ENCODE measurements at regions not wholly inside any gene's neighbourhood (a gene's known extent, or its start where the extent isn't known, plus 50 kb on each side); places are given as distances from the start of the nearest gene placed in this dataset.

- H3K9ac ChIP-seq (ENCODE audit: low read depth, low read length, poor library complexity, severe bottlenecking), result peak overlapping the region; percentile 6
- peak overlapping the region; percentile 4 for H3K4me2 ChIP-seq (ENCODE audit: low read depth, low read length, poor library complexity, severe bottlenecking)
- H4K20me1 ChIP-seq (ENCODE audit: insufficient read depth, low read length, poor library complexity, severe bottlenecking), result no peaks in the 10 kb centered on the region
- H3K9me2 ChIP-seq (replicated peaks; ENCODE audit: low read depth, low read length), result no peaks in the 10 kb centered on the region
- H3K9me3 ChIP-seq (ENCODE audit: insufficient read depth, low read depth, low read length), result peaks cover 6% of the 10 kb centered on the region; the same call in 1 of the 2 replicates
- H3F3A ChIP-seq (ENCODE audit: low read depth), result no peaks in the 10 kb centered on the region
- H3K36me3 ChIP-seq (ENCODE audit: insufficient read depth, low read length), result no peaks in the 10 kb centered on the region
- no peaks in the 10 kb centered on the region for H3K27me3 ChIP-seq (ENCODE audit: insufficient read depth, low read length, poor library complexity, severe bottlenecking)
- no peak overlapping the region for H3K4me3 ChIP-seq (ENCODE audit: low read length, poor library complexity, severe bottlenecking)
- no peaks in the 10 kb centered on the region for H3K79me2 ChIP-seq (ENCODE audit: insufficient read depth, low read length)
- H3K4me1 ChIP-seq (ENCODE audit: insufficient read depth, low read length, poor library complexity, severe bottlenecking), result peaks cover 44% of the 10 kb centered on the region
- H2AFZ ChIP-seq (ENCODE audit: low read length), result no peak overlapping the region
- TF ChIP-seq, protein P1, sequence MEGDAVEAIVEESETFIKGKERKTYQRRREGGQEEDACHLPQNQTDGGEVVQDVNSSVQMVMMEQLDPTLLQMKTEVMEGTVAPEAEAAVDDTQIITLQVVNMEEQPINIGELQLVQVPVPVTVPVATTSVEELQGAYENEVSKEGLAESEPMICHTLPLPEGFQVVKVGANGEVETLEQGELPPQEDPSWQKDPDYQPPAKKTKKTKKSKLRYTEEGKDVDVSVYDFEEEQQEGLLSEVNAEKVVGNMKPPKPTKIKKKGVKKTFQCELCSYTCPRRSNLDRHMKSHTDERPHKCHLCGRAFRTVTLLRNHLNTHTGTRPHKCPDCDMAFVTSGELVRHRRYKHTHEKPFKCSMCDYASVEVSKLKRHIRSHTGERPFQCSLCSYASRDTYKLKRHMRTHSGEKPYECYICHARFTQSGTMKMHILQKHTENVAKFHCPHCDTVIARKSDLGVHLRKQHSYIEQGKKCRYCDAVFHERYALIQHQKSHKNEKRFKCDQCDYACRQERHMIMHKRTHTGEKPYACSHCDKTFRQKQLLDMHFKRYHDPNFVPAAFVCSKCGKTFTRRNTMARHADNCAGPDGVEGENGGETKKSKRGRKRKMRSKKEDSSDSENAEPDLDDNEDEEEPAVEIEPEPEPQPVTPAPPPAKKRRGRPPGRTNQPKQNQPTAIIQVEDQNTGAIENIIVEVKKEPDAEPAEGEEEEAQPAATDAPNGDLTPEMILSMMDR (conservative IDR thresholded peaks at IDR 0.05; ENCODE audit: low read length), result no peak
- TF ChIP-seq EZH2phosphoT487 (IDR thresholded peaks at IDR 0.05; ENCODE audit: borderline replicate concordance), result no peak
Measured at GRCh38 chr1:221891708-221892107, 149.8 kb upstream of the DUSP10 start.

DNA sequence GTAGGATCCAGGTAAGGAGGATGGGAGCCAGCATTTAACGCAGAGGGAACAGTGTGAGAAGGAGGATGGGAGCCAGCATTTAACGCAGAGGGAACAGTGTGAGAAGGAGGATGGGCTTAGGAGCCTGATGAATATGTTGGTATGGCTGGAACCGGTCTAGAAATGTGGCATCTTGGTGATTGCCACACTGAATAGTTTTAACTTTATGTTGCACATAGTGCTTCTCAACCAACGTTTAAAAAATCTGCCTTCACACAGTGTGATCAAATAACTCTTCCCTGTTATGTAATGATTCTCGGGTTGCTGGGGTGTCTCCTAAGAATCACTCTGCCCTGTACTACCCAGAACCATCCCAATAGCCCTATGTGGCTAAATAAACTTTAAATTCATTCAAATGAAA is 146.9 kb upstream of the DUSP10 start:
- Histone ChIP-seq H3K4me3 (ENCODE audit: low read length, poor library complexity, severe bottlenecking) (no peak overlapping the region), H3K9me2 (replicated peaks; ENCODE audit: low read depth, low read length) (no peaks in the 10 kb centered on the region), H3K9ac (ENCODE audit: low read depth, low read length, poor library complexity, severe bottlenecking) (no peak overlapping the region), H3K4me2 (ENCODE audit: low read depth, low read length, poor library complexity, severe bottlenecking) (no peak overlapping the region), H3K79me2 (ENCODE audit: insufficient read depth, low read length) (no peaks in the 10 kb centered on the region), H3K4me1 (ENCODE audit: insufficient read depth, low read length, poor library complexity, severe bottlenecking) (peaks cover 54% of the 10 kb centered on the region), H4K20me1 (ENCODE audit: insufficient read depth, low read length, poor library complexity, severe bottlenecking) (no peaks in the 10 kb centered on the region), H3F3A (ENCODE audit: low read depth) (no peaks in the 10 kb centered on the region), H2AFZ (ENCODE audit: low read length) (no peak overlapping the region), H3K36me3 (ENCODE audit: insufficient read depth, low read length) (no peaks in the 10 kb centered on the region), H3K27me3 (ENCODE audit: insufficient read depth, low read length, poor library complexity, severe bottlenecking) (no peaks in the 10 kb centered on the region), H3K9me3 (ENCODE audit: insufficient read depth, low read depth, low read length) (no peaks in the 10 kb centered on the region)
- no peak for TF ChIP-seq EZH2phosphoT487 (IDR thresholded peaks at IDR 0.05; ENCODE audit: borderline replicate concordance)
- TF ChIP-seq, protein P1 (conservative IDR thresholded peaks at IDR 0.05; ENCODE audit: low read length), result no peak

- Histone ChIP-seq H3K36me3 (ENCODE audit: insufficient read depth, low read length) (no peaks in the 10 kb centered on the region), H4K20me1 (ENCODE audit: insufficient read depth, low read length, poor library complexity, severe bottlenecking) (no peaks in the 10 kb centered on the region), H3K9me2 (replicated peaks; ENCODE audit: low read depth, low read length) (no peaks in the 10 kb centered on the region), H3K9me3 (ENCODE audit: insufficient read depth, low read depth, low read length) (no peaks in the 10 kb centered on the region), H3K4me1 (ENCODE audit: insufficient read depth, low read length, poor library complexity, severe bottlenecking) (peaks cover 56% of the 10 kb centered on the region), H3F3A (ENCODE audit: low read depth) (no peaks in the 10 kb centered on the region), H2AFZ (ENCODE audit: low read length) (no peak overlapping the region), H3K4me3 (ENCODE audit: low read length, poor library complexity, severe bottlenecking) (no peak overlapping the region), H3K27me3 (ENCODE audit: insufficient read depth, low read length, poor library complexity, severe bottlenecking) (no peaks in the 10 kb centered on the region), H3K79me2 (ENCODE audit: insufficient read depth, low read length) (no peaks in the 10 kb centered on the region), H3K4me2 (ENCODE audit: low read depth, low read length, poor library complexity, severe bottlenecking) (no peak overlapping the region), H3K9ac (ENCODE audit: low read depth, low read length, poor library complexity, severe bottlenecking) (no peak overlapping the region)
- TF ChIP-seq, protein P1 (conservative IDR thresholded peaks at IDR 0.05; ENCODE audit: low read length), result no peak
- TF ChIP-seq EZH2phosphoT487 (IDR thresholded peaks at IDR 0.05; ENCODE audit: borderline replicate concordance), result no peak
Measured at GRCh38 chr1:221888218-221888617, 146.3 kb upstream of the DUSP10 start.
